ENCODE measurements at regions not wholly inside any gene's neighbourhood (a gene's known extent, or its start where the extent isn't known, plus 50 kb on each side); places are given as distances from the start of the nearest gene placed in this dataset.
"Not testable (repeated sequence)": the region's sequence is repeated elsewhere in the genome, so short reads cannot be mapped to it uniquely, and the experiment has no call there.

DNA sequence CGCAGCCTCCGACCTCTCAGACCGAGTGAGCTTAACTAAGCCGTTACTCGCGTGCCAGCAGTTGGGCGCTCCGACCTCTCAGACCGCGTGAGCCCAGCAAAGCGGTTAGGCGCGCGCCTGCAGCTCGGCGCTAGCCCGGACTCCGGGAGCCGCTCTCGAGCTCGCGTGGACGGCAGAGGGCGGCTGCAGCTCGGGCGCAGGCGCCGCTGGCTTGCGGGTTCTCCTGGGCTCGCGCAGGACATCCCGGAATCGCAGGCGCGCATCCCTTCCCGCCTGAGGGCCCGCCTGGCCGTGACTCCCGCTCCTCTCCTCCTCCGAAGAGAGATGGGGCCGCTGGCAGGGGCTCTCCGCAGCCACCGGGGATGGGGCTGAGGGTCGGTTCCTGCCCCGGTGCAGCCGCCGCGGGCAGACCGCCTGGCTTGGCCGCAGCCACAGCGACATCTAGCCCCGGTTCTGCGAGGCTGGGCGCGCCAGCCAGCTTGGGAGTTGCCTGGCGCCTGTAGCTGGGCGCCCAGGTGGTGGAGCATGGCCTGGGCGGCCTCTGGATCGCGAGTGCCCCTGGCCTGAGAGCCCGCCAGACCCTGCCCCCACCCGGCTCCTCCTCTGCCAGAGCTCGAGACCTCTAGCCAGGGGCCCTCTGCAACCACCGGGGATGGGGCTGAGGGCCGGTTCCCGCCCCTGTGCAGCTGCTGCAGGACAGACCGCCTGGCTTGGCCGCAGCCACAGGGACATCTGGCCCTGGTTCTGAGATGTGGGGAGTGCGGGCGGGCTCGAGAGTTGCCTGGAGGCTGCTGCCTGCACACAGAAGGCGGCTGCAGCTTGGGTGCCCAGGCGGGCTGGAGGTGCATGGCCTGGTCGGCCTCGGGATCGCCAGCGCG is 85.7 kb upstream of the CCDC180 start:
- TF ChIP-seq, protein P1, sequence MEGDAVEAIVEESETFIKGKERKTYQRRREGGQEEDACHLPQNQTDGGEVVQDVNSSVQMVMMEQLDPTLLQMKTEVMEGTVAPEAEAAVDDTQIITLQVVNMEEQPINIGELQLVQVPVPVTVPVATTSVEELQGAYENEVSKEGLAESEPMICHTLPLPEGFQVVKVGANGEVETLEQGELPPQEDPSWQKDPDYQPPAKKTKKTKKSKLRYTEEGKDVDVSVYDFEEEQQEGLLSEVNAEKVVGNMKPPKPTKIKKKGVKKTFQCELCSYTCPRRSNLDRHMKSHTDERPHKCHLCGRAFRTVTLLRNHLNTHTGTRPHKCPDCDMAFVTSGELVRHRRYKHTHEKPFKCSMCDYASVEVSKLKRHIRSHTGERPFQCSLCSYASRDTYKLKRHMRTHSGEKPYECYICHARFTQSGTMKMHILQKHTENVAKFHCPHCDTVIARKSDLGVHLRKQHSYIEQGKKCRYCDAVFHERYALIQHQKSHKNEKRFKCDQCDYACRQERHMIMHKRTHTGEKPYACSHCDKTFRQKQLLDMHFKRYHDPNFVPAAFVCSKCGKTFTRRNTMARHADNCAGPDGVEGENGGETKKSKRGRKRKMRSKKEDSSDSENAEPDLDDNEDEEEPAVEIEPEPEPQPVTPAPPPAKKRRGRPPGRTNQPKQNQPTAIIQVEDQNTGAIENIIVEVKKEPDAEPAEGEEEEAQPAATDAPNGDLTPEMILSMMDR (IDR thresholded peaks at IDR 0.05), result peak; percentile 16 to 18 (median 16)
- peak in 1 of 2 donors; percentile 41 for TF ChIP-seq POLR2AphosphoS5 (IDR thresholded peaks at IDR 0.05)
- WGBS, result under 1% methylated on average over 32 of the region's 78 CpGs
- H3K9me3 ChIP-seq; H3K36me3 ChIP-seq; H3K27ac ChIP-seq (replicated peaks in 1 of 4); intact Hi-C loops (cut with DNase I): not testable (repeated sequence)
- Histone ChIP-seq H3K27me3 (peaks cover 0 to 61% (median 22%) of the 10 kb centered on the region in 4 donors), H3K4me3 (peak overlapping the region; percentile 46 to 59 (median 50)), H3K4me1 (peaks cover 15 to 22% (median 19%) of the 10 kb centered on the region in 4 donors)
- peak; percentile 93 for DNase-seq (ENCODE audit: extremely low spot score)

- 6% methylated on average over 34 of the region's 44 CpGs for WGBS
- peaks cover 0 to 61% (median 22%) of the 10 kb centered on the region in 4 donors for H3K27me3 ChIP-seq
- no peak for TF ChIP-seq EP300 (IDR thresholded peaks at IDR 0.05)
- TF ChIP-seq, protein P1 (IDR thresholded peaks at IDR 0.05), result no peak
- TF ChIP-seq POLR2AphosphoS5 (IDR thresholded peaks at IDR 0.05), result no peak
- TF ChIP-seq POLR2A (IDR thresholded peaks at IDR 0.05; ENCODE audit: low read depth), result no peak
Observed at GRCh38 chr9:97220894-97221477, 86.5 kb upstream of the CCDC180 start.

DNA sequence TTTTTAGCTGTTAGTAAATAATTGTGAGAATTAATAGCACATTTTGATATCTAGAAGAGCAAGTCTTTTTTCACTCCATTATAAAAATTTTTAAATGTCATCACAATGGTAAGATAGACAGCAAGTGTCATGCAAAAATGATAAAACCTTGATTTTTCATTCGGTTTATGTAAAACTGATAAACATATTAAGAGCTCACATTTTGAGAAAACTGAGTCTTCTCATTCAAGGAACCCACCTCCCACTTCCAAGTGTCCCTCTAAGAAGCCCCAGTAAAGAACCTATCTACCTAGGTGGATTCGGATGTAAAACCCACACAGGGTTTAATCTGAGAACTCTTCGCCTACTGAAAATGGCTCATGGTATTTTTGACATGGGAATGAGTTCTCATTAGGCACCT is 87.1 kb upstream of the CCDC180 start:
- H3K27me3 ChIP-seq, result peaks cover 0 to 63% (median 22%) of the 10 kb centered on the region in 4 donors
- H3K9me3 ChIP-seq; H3K4me3 ChIP-seq; DNase-seq (ENCODE audit: extremely low spot score); H3K27ac ChIP-seq (replicated peaks in 1 of 4); intact Hi-C loops (cut with DNase I); H3K36me3 ChIP-seq: not testable (repeated sequence)
- peaks cover 15 to 22% (median 19%) of the 10 kb centered on the region in 4 donors for H3K4me1 ChIP-seq
- WGBS, result 21% methylated on average over 3 of the region's 3 CpGs

More at GRCh38 chr9:97220894-97221477, 86.5 kb upstream of the CCDC180 start:
- no peak for DNase-seq (ENCODE audit: extremely low spot score)
- Histone ChIP-seq H3K36me3 (no peaks in the 10 kb centered on the region), H3K27ac (replicated peaks in 1 of 4) (no peak overlapping the region), H3K4me3 (peak overlapping the region; percentile 46 to 59 (median 50)), H3K9me3 (no peaks in the 10 kb centered on the region), H3K4me1 (peaks cover 15 to 22% (median 19%) of the 10 kb centered on the region in 4 donors)
- intact Hi-C loops (cut with DNase I), result no loop called here

GRCh38 chr9:97219443-97220140 is 87.9 kb upstream of the CCDC180 start:
- H3K4me3 ChIP-seq; H3K9me3 ChIP-seq; DNase-seq (ENCODE audit: extremely low spot score); intact Hi-C loops (cut with DNase I); H3K36me3 ChIP-seq; H3K27ac ChIP-seq (replicated peaks in 1 of 4): not testable (repeated sequence)
- Histone ChIP-seq H3K27me3 (peaks cover 0 to 59% (median 22%) of the 10 kb centered on the region in 4 donors), H3K4me1 (peaks cover 15 to 22% (median 19%) of the 10 kb centered on the region in 4 donors)
- WGBS, result 58% methylated on average over 11 of the region's 12 CpGs

- DNase-seq (ENCODE audit: extremely low spot score); H3K4me1 ChIP-seq; intact Hi-C loops (cut with DNase I); H3K36me3 ChIP-seq; H3K9me3 ChIP-seq; H3K27ac ChIP-seq (replicated peaks in 1 of 4); H3K4me3 ChIP-seq: not testable (repeated sequence)
- H3K27me3 ChIP-seq, result peaks cover 0 to 16% (median 2%) of the 10 kb centered on the region in 4 donors
- 91% methylated on average over 8 of the region's 10 CpGs for WGBS
Observed at GRCh38 chr9:97215127-97215526, 92.3 kb upstream of the CCDC180 start.

- H3K4me3 ChIP-seq; H3K9me3 ChIP-seq; H3K36me3 ChIP-seq; DNase-seq (ENCODE audit: extremely low spot score); H3K27me3 ChIP-seq; intact Hi-C loops (cut with DNase I); H3K4me1 ChIP-seq; H3K27ac ChIP-seq (replicated peaks in 1 of 4): not testable (repeated sequence)
- 80% methylated on average over 6 of the region's 6 CpGs for WGBS
Observed at GRCh38 chr9:97214556-97214955, 92.9 kb upstream of the CCDC180 start.

DNA sequence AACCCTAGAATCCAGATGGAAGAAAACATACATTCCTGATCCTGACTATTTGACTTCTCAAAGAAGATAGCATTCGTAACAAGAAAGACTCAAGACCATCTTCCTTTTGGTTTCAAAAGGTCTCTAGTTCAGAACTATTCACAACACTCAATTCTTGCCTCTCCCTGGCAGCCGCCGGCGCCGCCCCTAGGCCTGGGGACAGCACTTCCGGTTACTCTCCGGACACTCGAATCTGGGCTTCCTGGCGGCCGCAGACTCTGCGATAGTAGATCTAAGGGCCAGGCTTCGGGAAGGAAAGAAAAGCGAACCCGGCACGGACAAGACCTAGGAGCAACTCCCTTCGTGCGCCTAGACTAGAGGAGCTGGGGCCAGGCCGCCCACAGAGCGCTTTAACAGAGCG is 107.8 kb upstream of the CCDC180 start:
- intact Hi-C loops (cut with DNase I); H3K4me1 ChIP-seq; H3K27ac ChIP-seq (replicated peaks in 1 of 4); H3K4me3 ChIP-seq; DNase-seq (ENCODE audit: extremely low spot score); H3K9me3 ChIP-seq; H3K27me3 ChIP-seq; H3K36me3 ChIP-seq: not testable (repeated sequence)
- 97% methylated on average over 13 of the region's 20 CpGs for WGBS

- H3K4me3 ChIP-seq; H3K36me3 ChIP-seq; intact Hi-C loops (cut with DNase I); DNase-seq (ENCODE audit: extremely low spot score); H3K4me1 ChIP-seq; H3K27ac ChIP-seq (replicated peaks in 1 of 4); H3K27me3 ChIP-seq; H3K9me3 ChIP-seq: not testable (repeated sequence)
- WGBS, result 79% methylated on average over 4 of the region's 4 CpGs
Observed at GRCh38 chr9:97193767-97194166, 113.7 kb upstream of the CCDC180 start.

Data from esophagus muscularis mucosa (tissue), 4 donors.